H9 (cell line): ENCODE measurements at regions not wholly inside any gene's neighbourhood (a gene's known extent, or its start where the extent isn't known, plus 50 kb on each side); places are given as distances from the start of the nearest gene placed in this dataset.

ENCODE experiments used
- DNase-seq: peaks from one replicate; pipeline ENCODE4 v3.0.0-alpha.2; 2017
- H2AFZ ChIP-seq: one replicate; pipeline ENCODE4 v1.6.1; 2013; ENCODE audit warnings: mild to moderate bottlenecking, low read length, control low read depth, moderate library complexity
- H2AK5ac ChIP-seq: 2 replicates; pipeline ENCODE4 v1.6.1; 2013; ENCODE audit warnings: low read length, control low read depth, mixed read lengths; ENCODE audit not compliant: insufficient read length
- H2BK120ac ChIP-seq: one replicate; pipeline ENCODE4 v1.6.1; 2013; ENCODE audit warnings: low read depth, mild to moderate bottlenecking, low read length, control low read depth, inconsistent platforms; ENCODE audit not compliant: poor library complexity, severe bottlenecking
- H2BK12ac ChIP-seq: 2 replicates; pipeline ENCODE4 v1.6.1; 2013; ENCODE audit warnings: low read length, control low read depth, mixed read lengths, low read depth; ENCODE audit not compliant: insufficient read length
- H2BK15ac ChIP-seq: 2 replicates; pipeline ENCODE4 v1.6.1; 2013; ENCODE audit warnings: low read depth, low read length, control low read depth
- H2BK20ac ChIP-seq: one replicate; pipeline ENCODE4 v1.6.1; 2013; ENCODE audit warnings: low read depth, mild to moderate bottlenecking, low read length, control low read depth, inconsistent platforms; ENCODE audit not compliant: poor library complexity, severe bottlenecking
- H2BK5ac ChIP-seq: 2 replicates; pipeline ENCODE4 v1.6.1; 2013; ENCODE audit warnings: low read length, control low read depth, mixed read lengths; ENCODE audit not compliant: insufficient read length
- H3K14ac ChIP-seq: 2 replicates; pipeline ENCODE4 v1.6.1; 2013; ENCODE audit warnings: low read length, control low read depth; ENCODE audit not compliant: insufficient read depth
- H3K18ac ChIP-seq: 2 replicates; pipeline ENCODE4 v1.6.1; 2013; ENCODE audit warnings: low read depth, mild to moderate bottlenecking, mixed read lengths, low read length, control low read depth; ENCODE audit not compliant: insufficient read length
- H3K23ac ChIP-seq: 2 replicates; pipeline ENCODE4 v1.6.1; 2013; ENCODE audit warnings: low read length, control low read depth, mixed read lengths, low read depth; ENCODE audit not compliant: insufficient read length
- H3K23me2 ChIP-seq: 2 replicates; pipeline ENCODE4 v1.6.1; 2013; ENCODE audit warnings: low read depth, mild to moderate bottlenecking, mixed read lengths, low read length, control low read depth; ENCODE audit not compliant: insufficient read length, poor library complexity, severe bottlenecking
- H3K27ac ChIP-seq: 2 replicates; pipeline ENCODE4 v1.5.1; 2013; ENCODE audit warnings: low read length, control low read depth, mixed read lengths, low read depth; ENCODE audit not compliant: insufficient read length
- H3K27me3 ChIP-seq: 2 replicates; pipeline ENCODE4 v1.6.1; 2013; ENCODE audit warnings: low read length, control low read depth, inconsistent platforms; ENCODE audit not compliant: insufficient read depth
- H3K4ac ChIP-seq: 2 replicates; pipeline ENCODE4 v1.6.1; 2013; ENCODE audit warnings: low read depth, mild to moderate bottlenecking, control low read depth, inconsistent platforms, low read length, moderate library complexity
- H3K4me1 ChIP-seq: 2 replicates; pipeline ENCODE4 v1.6.1; 2013; ENCODE audit warnings: low read length, control low read depth, inconsistent platforms; ENCODE audit not compliant: insufficient read depth
- H3K4me2 ChIP-seq: 2 replicates; pipeline ENCODE4 v1.6.1; 2013; ENCODE audit warnings: low read length, control low read depth, mixed read lengths; ENCODE audit not compliant: insufficient read length, insufficient read depth
- H3K56ac ChIP-seq: 2 replicates; pipeline ENCODE4 v1.6.1; 2013; ENCODE audit warnings: low read depth, mild to moderate bottlenecking, mixed read lengths, low read length, control low read depth; ENCODE audit not compliant: insufficient read length
- H3K79me1 ChIP-seq: 2 replicates; pipeline ENCODE4 v1.6.1; 2013; ENCODE audit warnings: low read depth, mild to moderate bottlenecking, moderate library complexity, low read length, control low read depth, inconsistent platforms; ENCODE audit not compliant: insufficient read depth, poor library complexity, severe bottlenecking
- H3K79me2 ChIP-seq: 2 replicates; pipeline ENCODE4 v1.6.1; 2013; ENCODE audit warnings: low read length, control low read depth, inconsistent platforms; ENCODE audit not compliant: insufficient read depth
- H3K9ac ChIP-seq: 2 replicates; pipeline ENCODE4 v1.6.1; 2013; ENCODE audit warnings: low read length, control low read depth, mixed read lengths; ENCODE audit not compliant: insufficient read length; ENCODE audit errors: extremely low read depth
- H3K9me3 ChIP-seq: one replicate; pipeline ENCODE4 v1.6.1; 2013; ENCODE audit warnings: low read depth, low read length, inconsistent platforms; ENCODE audit not compliant: control insufficient read depth
- H3T11ph ChIP-seq: one replicate; pipeline ENCODE4 v1.6.1; 2013; ENCODE audit warnings: mild to moderate bottlenecking, low read length, control low read depth, inconsistent platforms
- H4K20me1 ChIP-seq: one replicate; pipeline ENCODE4 v1.6.1; 2013; ENCODE audit not compliant: control insufficient read depth, insufficient read length, insufficient read depth
- H4K5ac ChIP-seq: 2 replicates; pipeline ENCODE4 v1.6.1; 2013; ENCODE audit warnings: low read depth, mild to moderate bottlenecking, mixed read lengths, low read length, control low read depth; ENCODE audit not compliant: insufficient read length
- H4K8ac ChIP-seq: replicated peaks from 2 replicates; pipeline ENCODE4 v1.6.1; 2013; ENCODE audit warnings: low read length, control low read depth, mixed read lengths, low read depth; ENCODE audit not compliant: insufficient read length
- H4K91ac ChIP-seq: 2 replicates; pipeline ENCODE4 v1.6.1; 2013; ENCODE audit warnings: low read depth, mild to moderate bottlenecking, moderate library complexity, mixed read lengths, low read length, control low read depth; ENCODE audit not compliant: insufficient read length
- H3K27ac Mint-ChIP-seq, 3 experiments: 2 replicates in 2 of 3; 3 replicates in 1 of 3; pipeline ENCODE4 v1.8.0; 2020 to 2021; ENCODE audit warnings: mixed read lengths in 3 of 3, mild to moderate bottlenecking in 1 of 3, moderate library complexity in 1 of 3
- H3K27me3 Mint-ChIP-seq: 2 replicates; pipeline ENCODE4 v1.8.0; 2021; ENCODE audit warnings: low read depth, mild to moderate bottlenecking, moderate library complexity, mixed read lengths
- H3K36me3 Mint-ChIP-seq, 3 experiments: 2 replicates in 2 of 3; 3 replicates in 1 of 3; pipeline ENCODE4 v1.8.0; 2020 to 2021; ENCODE audit warnings: low read depth in 3 of 3, mixed read lengths in 3 of 3; ENCODE audit not compliant: insufficient read depth in 1 of 3
- H3K4me1 Mint-ChIP-seq, 2 experiments: 2 replicates each; pipeline ENCODE4 v1.8.0; 2020; ENCODE audit warnings: mixed read lengths in 2 of 2
- H3K4me3 Mint-ChIP-seq, 2 experiments: 2 replicates in 1 of 2; 3 replicates in 1 of 2; pipeline ENCODE4 v1.8.0; 2020 to 2021; ENCODE audit warnings: mild to moderate bottlenecking in 2 of 2, mixed read lengths in 2 of 2, moderate library complexity in 1 of 2
- H3K9me3 Mint-ChIP-seq, 2 experiments: 2 replicates in 1 of 2; 3 replicates in 1 of 2; pipeline ENCODE4 v1.8.0; 2020; ENCODE audit warnings: mild to moderate bottlenecking in 2 of 2, mixed read lengths in 2 of 2, moderate library complexity in 1 of 2
- WGBS: extraction: QIAGEN DNeasy Blood & Tissue Kit; methylation state at CpG from one replicate; pipeline ENCODE4 v1.1.7; 2013; ENCODE audit warnings: missing lambda C conversion rate, low lambda C conversion rate, mixed read lengths; ENCODE audit not compliant: insufficient read length; ENCODE audit errors: extremely low coverage; 5-methylcytosine and 5-hydroxymethylcytosine counted together
- TF ChIP-seq, protein P1 (sequence below): fragments of 200-600 bp; sonication (generic); conservative IDR thresholded peaks from 3 replicates; pipeline ENCODE4 v1.8.0; 2021; ENCODE audit warnings: antibody characterized with exemption, mild to moderate bottlenecking

DNA sequence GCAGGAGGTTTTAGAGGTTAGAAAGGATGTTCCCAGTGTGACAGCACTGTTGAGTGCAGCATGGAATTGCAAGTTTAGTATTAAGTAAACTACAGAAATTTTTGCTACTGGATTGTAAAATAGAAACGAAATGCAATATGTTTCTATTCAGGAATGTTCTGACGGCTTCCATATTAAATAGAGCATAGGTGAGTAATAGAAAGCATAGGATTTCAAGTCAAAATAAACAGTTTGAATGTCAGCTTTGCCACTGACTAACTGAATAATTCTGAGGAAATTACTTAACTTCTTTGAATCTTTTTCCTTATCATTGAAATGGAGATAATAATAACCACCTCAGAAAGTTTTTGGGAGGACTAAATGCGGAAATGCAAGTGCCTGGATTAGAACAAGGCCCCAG lies 331.9 kb upstream of the GK2 start:
- Histone ChIP-seq H2BK5ac (no peak overlapping the region), H3T11ph (no peak overlapping the region), H2BK15ac (no peak overlapping the region), H3K79me1 (no peaks in the 10 kb centered on the region), H3K9ac (no peak overlapping the region), H3K4me2 (no peak overlapping the region), H3K18ac (no peak overlapping the region), H2AK5ac (no peak overlapping the region), H4K91ac (no peak overlapping the region), H3K4me1 (no peaks in the 10 kb centered on the region), H3K23ac (no peak overlapping the region), H3K14ac (no peak overlapping the region), H3K56ac (no peak overlapping the region), H2BK20ac (no peak overlapping the region), H2AFZ (no peak overlapping the region), H3K9me3 (no peaks in the 10 kb centered on the region), H3K4ac (no peak overlapping the region), H4K20me1 (no peaks in the 10 kb centered on the region), H3K23me2 (no peaks in the 10 kb centered on the region), H3K79me2 (no peaks in the 10 kb centered on the region), H3K27me3 (no peaks in the 10 kb centered on the region), H4K8ac (no peak overlapping the region), H2BK12ac (no peak overlapping the region), H3K27ac (no peak overlapping the region), H2BK120ac (no peak overlapping the region), H4K5ac (no peak overlapping the region)
- peaks cover 7 to 9% of the 10 kb centered on the region in 2 experiments; a peak in 3 of 4 replicates for H3K4me1 Mint-ChIP-seq
- DNase-seq, result no peak
- H3K27me3 Mint-ChIP-seq, result no peaks in the 10 kb centered on the region
- no peak overlapping the region; a peak in 1 of 7 replicates for H3K27ac Mint-ChIP-seq
- WGBS, result no CpG with 5 or more reads among the region's 3 CpGs
- no peaks in the 10 kb centered on the region for H3K36me3 Mint-ChIP-seq
- H3K9me3 Mint-ChIP-seq, result no peaks in the 10 kb centered on the region
- no peak overlapping the region for H3K4me3 Mint-ChIP-seq
- TF ChIP-seq, protein P1, sequence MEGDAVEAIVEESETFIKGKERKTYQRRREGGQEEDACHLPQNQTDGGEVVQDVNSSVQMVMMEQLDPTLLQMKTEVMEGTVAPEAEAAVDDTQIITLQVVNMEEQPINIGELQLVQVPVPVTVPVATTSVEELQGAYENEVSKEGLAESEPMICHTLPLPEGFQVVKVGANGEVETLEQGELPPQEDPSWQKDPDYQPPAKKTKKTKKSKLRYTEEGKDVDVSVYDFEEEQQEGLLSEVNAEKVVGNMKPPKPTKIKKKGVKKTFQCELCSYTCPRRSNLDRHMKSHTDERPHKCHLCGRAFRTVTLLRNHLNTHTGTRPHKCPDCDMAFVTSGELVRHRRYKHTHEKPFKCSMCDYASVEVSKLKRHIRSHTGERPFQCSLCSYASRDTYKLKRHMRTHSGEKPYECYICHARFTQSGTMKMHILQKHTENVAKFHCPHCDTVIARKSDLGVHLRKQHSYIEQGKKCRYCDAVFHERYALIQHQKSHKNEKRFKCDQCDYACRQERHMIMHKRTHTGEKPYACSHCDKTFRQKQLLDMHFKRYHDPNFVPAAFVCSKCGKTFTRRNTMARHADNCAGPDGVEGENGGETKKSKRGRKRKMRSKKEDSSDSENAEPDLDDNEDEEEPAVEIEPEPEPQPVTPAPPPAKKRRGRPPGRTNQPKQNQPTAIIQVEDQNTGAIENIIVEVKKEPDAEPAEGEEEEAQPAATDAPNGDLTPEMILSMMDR, result no peak
